ENCODE measurements at regions not wholly inside any gene's neighbourhood (a gene's known extent, or its start where the extent isn't known, plus 50 kb on each side); places are given as distances from the start of the nearest gene placed in this dataset.

GRCh38 chr1:219523411-219523810 is 89.5 kb downstream of the ZC3H11B start:
- DNase-seq (ENCODE audit: low read depth, low spot score): no peak

GRCh38 chr1:219521325-219521724 is 91.6 kb downstream of the ZC3H11B start:
- no peak for DNase-seq (ENCODE audit: low read depth, low spot score)

GRCh38 chr1:219520241-219520640 is 92.7 kb downstream of the ZC3H11B start:
- no peak for DNase-seq (ENCODE audit: low read depth, low spot score)

GRCh38 chr1:219518907-219519248 is 94.0 kb downstream of the ZC3H11B start:
- no peak for DNase-seq (ENCODE audit: low read depth, low spot score)

GRCh38 chr1:219518168-219518906 is 94.6 kb downstream of the ZC3H11B start:
- DNase-seq (ENCODE audit: low read depth, low spot score): no peak

- no peak for DNase-seq (ENCODE audit: low read depth, low spot score)
These were observed 95.9 kb downstream of the ZC3H11B start for GRCh38 chr1:219517031-219517430.

- DNase-seq (ENCODE audit: low read depth, low spot score): no peak
These were observed 98.2 kb downstream of the ZC3H11B start for GRCh38 chr1:219514728-219515127.

GRCh38 chr1:219507437-219507836 is 105.5 kb downstream of the ZC3H11B start:
- DNase-seq (ENCODE audit: low read depth, low spot score): no peak

GRCh38 chr1:219506936-219507335 is 106.0 kb downstream of the ZC3H11B start:
- DNase-seq (ENCODE audit: low read depth, low spot score): no peak

- DNase-seq (ENCODE audit: low read depth, low spot score): no peak
These were observed 106.4 kb downstream of the ZC3H11B start for GRCh38 chr1:219506473-219506899.

- DNase-seq (ENCODE audit: low read depth, low spot score): no peak
These were observed 107.0 kb downstream of the ZC3H11B start for GRCh38 chr1:219505886-219506285.

GRCh38 chr1:219503604-219504003 is 109.3 kb downstream of the ZC3H11B start:
- no peak for DNase-seq (ENCODE audit: low read depth, low spot score)

- DNase-seq (ENCODE audit: low read depth, low spot score): no peak
These were observed 112.5 kb downstream of the ZC3H11B start for GRCh38 chr1:219500327-219500897.

GRCh38 chr1:219498666-219499065 is 114.2 kb downstream of the ZC3H11B start:
- no peak for DNase-seq (ENCODE audit: low read depth, low spot score)

- no peak for DNase-seq (ENCODE audit: low read depth, low spot score)
These were observed 117.0 kb downstream of the ZC3H11B start for GRCh38 chr1:219495737-219496408.

GRCh38 chr1:219492717-219493116 is 120.2 kb downstream of the ZC3H11B start:
- no peak for DNase-seq (ENCODE audit: low read depth, low spot score)

- no peak for DNase-seq (ENCODE audit: low read depth, low spot score)
These were observed 122.3 kb downstream of the ZC3H11B start for GRCh38 chr1:219490566-219490965.

- no peak for DNase-seq (ENCODE audit: low read depth, low spot score)
These were observed 123.3 kb downstream of the ZC3H11B start for GRCh38 chr1:219489636-219490035.

- no peak for DNase-seq (ENCODE audit: low read depth, low spot score)
These were observed 124.6 kb downstream of the ZC3H11B start for GRCh38 chr1:219488275-219488674.

- DNase-seq (ENCODE audit: low read depth, low spot score): no peak
These were observed 129.4 kb downstream of the ZC3H11B start for GRCh38 chr1:219483530-219483929.

GRCh38 chr1:219480011-219480410 is 132.9 kb downstream of the ZC3H11B start:
- no peak for DNase-seq (ENCODE audit: low read depth, low spot score)

- no peak for DNase-seq (ENCODE audit: low read depth, low spot score)
These were observed 134.1 kb downstream of the ZC3H11B start for GRCh38 chr1:219478811-219479210.

GRCh38 chr1:219477861-219478260 is 135.0 kb downstream of the ZC3H11B start:
- DNase-seq (ENCODE audit: low read depth, low spot score): no peak
